ENCODE measurements at regions not wholly inside any gene's neighbourhood (a gene's known extent, or its start where the extent isn't known, plus 50 kb on each side); places are given as distances from the start of the nearest gene placed in this dataset.

GRCh38 chr9:30125881-30126280 lies 2258.6 kb upstream of the ACO1 start:
- no peak for DNase-seq
- H3K36me3 ChIP-seq, result no peaks in the 10 kb centered on the region

DNA sequence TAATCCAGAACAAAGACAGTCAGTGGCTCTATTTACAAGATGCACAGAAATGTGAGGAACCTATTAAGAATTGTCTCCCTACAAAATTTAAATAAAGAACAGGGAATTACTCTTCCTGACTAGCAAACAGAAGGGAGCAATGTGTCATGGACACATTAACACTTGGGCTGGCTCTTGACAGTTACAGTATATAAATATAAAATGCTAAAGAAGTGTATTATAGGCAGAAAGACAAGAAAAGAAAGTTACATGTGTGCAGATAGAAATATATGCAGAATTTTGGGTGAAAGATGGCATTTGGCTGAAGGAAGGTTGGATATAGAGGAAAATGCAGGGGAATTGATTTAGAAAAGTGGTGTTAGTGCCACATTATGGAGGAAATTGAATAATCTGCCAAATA lies 2257.1 kb upstream of the ACO1 start:
- no peak for ATAC-seq
- Histone ChIP-seq H3K4me3 (no peak overlapping the region), H3K9me3 (no peaks in the 10 kb centered on the region), H3K4me1 (no peaks in the 10 kb centered on the region), H3K36me3 (no peaks in the 10 kb centered on the region), H3K27me3 (no peaks in the 10 kb centered on the region), H3K27ac (no peak overlapping the region)
- TF ChIP-seq, protein P1, sequence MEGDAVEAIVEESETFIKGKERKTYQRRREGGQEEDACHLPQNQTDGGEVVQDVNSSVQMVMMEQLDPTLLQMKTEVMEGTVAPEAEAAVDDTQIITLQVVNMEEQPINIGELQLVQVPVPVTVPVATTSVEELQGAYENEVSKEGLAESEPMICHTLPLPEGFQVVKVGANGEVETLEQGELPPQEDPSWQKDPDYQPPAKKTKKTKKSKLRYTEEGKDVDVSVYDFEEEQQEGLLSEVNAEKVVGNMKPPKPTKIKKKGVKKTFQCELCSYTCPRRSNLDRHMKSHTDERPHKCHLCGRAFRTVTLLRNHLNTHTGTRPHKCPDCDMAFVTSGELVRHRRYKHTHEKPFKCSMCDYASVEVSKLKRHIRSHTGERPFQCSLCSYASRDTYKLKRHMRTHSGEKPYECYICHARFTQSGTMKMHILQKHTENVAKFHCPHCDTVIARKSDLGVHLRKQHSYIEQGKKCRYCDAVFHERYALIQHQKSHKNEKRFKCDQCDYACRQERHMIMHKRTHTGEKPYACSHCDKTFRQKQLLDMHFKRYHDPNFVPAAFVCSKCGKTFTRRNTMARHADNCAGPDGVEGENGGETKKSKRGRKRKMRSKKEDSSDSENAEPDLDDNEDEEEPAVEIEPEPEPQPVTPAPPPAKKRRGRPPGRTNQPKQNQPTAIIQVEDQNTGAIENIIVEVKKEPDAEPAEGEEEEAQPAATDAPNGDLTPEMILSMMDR (IDR thresholded peaks at IDR 0.05), result no peak
- no peak for DNase-seq
- intact Hi-C loops (cut with DNase I), result no loop called here

More at GRCh38 chr9:30125881-30126280, 2258.6 kb upstream of the ACO1 start:
- TF ChIP-seq, protein P1 (IDR thresholded peaks at IDR 0.05), result no peak
- intact Hi-C loops (cut with DNase I), result no loop called here
- no peaks in the 10 kb centered on the region for H3K27me3 ChIP-seq
- H3K4me1 ChIP-seq, result no peaks in the 10 kb centered on the region
- no peak overlapping the region for H3K4me3 ChIP-seq
- no peak overlapping the region for H3K27ac ChIP-seq
- ATAC-seq, result no peak
- H3K9me3 ChIP-seq, result peaks cover 0 to 4% (median 0%) of the 10 kb centered on the region in 11 donors

GRCh38 chr9:30140407-30140806 lies 2244.0 kb upstream of the ACO1 start:
- intact Hi-C loops (cut with DNase I), result loop anchor here in 1 of 10 donors (10.0 kb wide), 1 partner anchor 46 kb away; no protein-coding TSS in a partner anchor
- ATAC-seq, result no peak
- Histone ChIP-seq H3K9me3 (peaks cover 0 to 24% (median 0%) of the 10 kb centered on the region in 11 donors), H3K4me1 (no peaks in the 10 kb centered on the region), H3K4me3 (no peak overlapping the region), H3K36me3 (no peaks in the 10 kb centered on the region), H3K27ac (no peak overlapping the region), H3K27me3 (no peaks in the 10 kb centered on the region)
- DNase-seq, result no peak
- TF ChIP-seq, protein P1 (IDR thresholded peaks at IDR 0.05), result no peak
- 59 to 74% methylated on average over 2 of the region's 2 CpGs for WGBS, 2 donors

DNA sequence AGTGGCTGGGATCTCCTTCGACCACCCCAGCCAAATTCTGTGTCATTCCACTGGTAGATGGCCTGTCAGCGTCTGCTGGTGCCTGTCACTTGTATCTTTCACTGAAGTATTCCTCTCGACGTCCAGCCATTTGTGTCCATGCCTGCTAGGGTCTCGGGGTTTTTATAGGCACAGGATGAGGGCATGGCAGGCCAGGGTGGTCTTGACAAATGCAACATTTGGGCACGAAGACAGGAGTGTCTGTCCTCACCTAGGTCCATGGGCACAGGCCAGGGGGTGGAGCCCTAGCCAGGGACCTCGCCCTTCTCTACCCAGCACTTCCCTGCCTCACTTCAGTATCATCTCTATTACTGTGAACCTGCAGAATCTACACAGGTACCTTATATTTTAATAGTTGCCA lies 2223.9 kb upstream of the ACO1 start:
- 36 to 51% methylated on average over 7 of the region's 7 CpGs for WGBS, 2 donors
- intact Hi-C loops (cut with DNase I), result no loop called here
- H3K36me3 ChIP-seq, result no peaks in the 10 kb centered on the region
- TF ChIP-seq, protein P1 (IDR thresholded peaks at IDR 0.05), result no peak
- no peak overlapping the region for H3K4me3 ChIP-seq
- DNase-seq (no peak), ATAC-seq (no peak)
- peaks cover 0 to 8% (median 0%) of the 10 kb centered on the region in 11 donors for H3K9me3 ChIP-seq
- no peaks in the 10 kb centered on the region for H3K27me3 ChIP-seq
- no peak overlapping the region for H3K27ac ChIP-seq
- H3K4me1 ChIP-seq, result no peaks in the 10 kb centered on the region
